ENCODE measurements at regions not wholly inside any gene's neighbourhood (a gene's known extent, or its start where the extent isn't known, plus 50 kb on each side); places are given as distances from the start of the nearest gene placed in this dataset.

GRCh38 chr9:1469996-1470395 is 419.8 kb downstream of the DMRT2 start:
- H3K9me3 ChIP-seq, result no peaks in the 10 kb centered on the region
- intact Hi-C loops (cut with DNase I), result no loop called here
- H3K27ac ChIP-seq, result no peak overlapping the region
- H3K4me3 ChIP-seq, result no peak overlapping the region
- no peak for TF ChIP-seq CTCF (IDR thresholded peaks at IDR 0.05)
- ATAC-seq (no peak), DNase-seq (no peak)
- no peaks in the 10 kb centered on the region for H3K4me1 ChIP-seq
- no peaks in the 10 kb centered on the region for H3K27me3 ChIP-seq
- no peaks in the 10 kb centered on the region for H3K36me3 ChIP-seq

GRCh38 chr9:1473956-1474634 is 423.9 kb downstream of the DMRT2 start:
- TF ChIP-seq CTCF (IDR thresholded peaks at IDR 0.05), result no peak
- Histone ChIP-seq H3K27me3 (no peaks in the 10 kb centered on the region), H3K4me3 (no peak overlapping the region), H3K9me3 (peaks cover 0 to 3% of the 10 kb centered on the region in 2 donors), H3K4me1 (no peaks in the 10 kb centered on the region), H3K36me3 (no peaks in the 10 kb centered on the region), H3K27ac (no peak overlapping the region)
- intact Hi-C loops (cut with DNase I), result no loop called here
- DNase-seq (no peak), ATAC-seq (no peak)

- no peak overlapping the region for H3K27ac ChIP-seq
- no peak for TF ChIP-seq CTCF (IDR thresholded peaks at IDR 0.05)
- DNase-seq (no peak), ATAC-seq (no peak)
- no peaks in the 10 kb centered on the region for H3K4me1 ChIP-seq
- no peaks in the 10 kb centered on the region for H3K36me3 ChIP-seq
- peaks cover 0 to 3% of the 10 kb centered on the region in 2 donors for H3K9me3 ChIP-seq
- intact Hi-C loops (cut with DNase I), result no loop called here
- H3K27me3 ChIP-seq, result no peaks in the 10 kb centered on the region
- no peak overlapping the region for H3K4me3 ChIP-seq
These were observed 424.5 kb downstream of the DMRT2 start for GRCh38 chr9:1474671-1475070.

GRCh38 chr9:1490341-1491232 is 440.4 kb downstream of the DMRT2 start:
- no peak for DNase-seq
- intact Hi-C loops (cut with DNase I), result no loop called here

More at GRCh38 chr9:1490341-1491232, 440.4 kb downstream of the DMRT2 start:
- H3K4me3 ChIP-seq, result no peak overlapping the region
- no peaks in the 10 kb centered on the region for H3K36me3 ChIP-seq
- no peaks in the 10 kb centered on the region for H3K4me1 ChIP-seq
- no peaks in the 10 kb centered on the region for H3K27me3 ChIP-seq
- H3K9me3 ChIP-seq, result peaks cover 0 to 2% of the 10 kb centered on the region in 2 donors
- TF ChIP-seq CTCF (IDR thresholded peaks at IDR 0.05), result no peak
- H3K27ac ChIP-seq, result no peak overlapping the region
- ATAC-seq, result no peak

All from left lung (tissue), 4 donors.